GM12865 (cell line): ENCODE measurements at regions not wholly inside any gene's neighbourhood (a gene's known extent, or its start where the extent isn't known, plus 50 kb on each side); places are given as distances from the start of the nearest gene placed in this dataset.
"Not testable (repeated sequence)": the region's sequence is repeated elsewhere in the genome, so short reads cannot be mapped to it uniquely, and the experiment has no call there.

ENCODE experiments used
- DNase-seq: peaks from one replicate; pipeline ENCODE4 v3.0.0; 2010; ENCODE audit warnings: low read depth
- H3K4me3 ChIP-seq: 2 replicates; pipeline ENCODE4 v1.5.1; 2011; ENCODE audit warnings: mild to moderate bottlenecking, low read depth, low read length, control low read depth
- CTCF ChIP-seq: IDR thresholded peaks from 2 replicates; pipeline ENCODE4 v1.5.1; 2011; ENCODE audit warnings: low read length, control low read depth, low read depth, inconsistent platforms; ENCODE audit not compliant: insufficient read depth; ENCODE audit errors: missing control alignments

GRCh38 chr2:163909411-163910080, 173.7 kb upstream of the FIGN start:
- no peak overlapping the region for H3K4me3 ChIP-seq
- DNase-seq: no peak
- no peak for TF ChIP-seq CTCF

- DNase-seq: no peak
Measured at GRCh38 chr2:163906410-163906809, 170.6 kb upstream of the FIGN start.

GRCh38 chr2:163897799-163898198, 162.0 kb upstream of the FIGN start:
- no peak for DNase-seq
- no peak for TF ChIP-seq CTCF
- no peak overlapping the region for H3K4me3 ChIP-seq

More at GRCh38 chr2:163906410-163906809, 170.6 kb upstream of the FIGN start:
- H3K4me3 ChIP-seq: no peak overlapping the region
- TF ChIP-seq CTCF: no peak

- not testable (repeated sequence) for H3K4me3 ChIP-seq
Measured at GRCh38 chr2:163893444-163893843, 157.6 kb upstream of the FIGN start.

GRCh38 chr2:163888591-163888990, 152.8 kb upstream of the FIGN start:
- no peak for DNase-seq
- no peak overlapping the region for H3K4me3 ChIP-seq
- TF ChIP-seq CTCF: no peak

More at GRCh38 chr2:163893444-163893843, 157.6 kb upstream of the FIGN start:
- DNase-seq: not testable (repeated sequence)

GRCh38 chr2:163887182-163887581, 151.4 kb upstream of the FIGN start:
- H3K4me3 ChIP-seq: no peak overlapping the region
- no peak for DNase-seq
- no peak for TF ChIP-seq CTCF

GRCh38 chr2:163884416-163884815, 148.6 kb upstream of the FIGN start:
- TF ChIP-seq CTCF: no peak
- no peak overlapping the region for H3K4me3 ChIP-seq
- no peak for DNase-seq
